ENCODE measurements at regions not wholly inside any gene's neighbourhood (a gene's known extent, or its start where the extent isn't known, plus 50 kb on each side); places are given as distances from the start of the nearest gene placed in this dataset.

DNA sequence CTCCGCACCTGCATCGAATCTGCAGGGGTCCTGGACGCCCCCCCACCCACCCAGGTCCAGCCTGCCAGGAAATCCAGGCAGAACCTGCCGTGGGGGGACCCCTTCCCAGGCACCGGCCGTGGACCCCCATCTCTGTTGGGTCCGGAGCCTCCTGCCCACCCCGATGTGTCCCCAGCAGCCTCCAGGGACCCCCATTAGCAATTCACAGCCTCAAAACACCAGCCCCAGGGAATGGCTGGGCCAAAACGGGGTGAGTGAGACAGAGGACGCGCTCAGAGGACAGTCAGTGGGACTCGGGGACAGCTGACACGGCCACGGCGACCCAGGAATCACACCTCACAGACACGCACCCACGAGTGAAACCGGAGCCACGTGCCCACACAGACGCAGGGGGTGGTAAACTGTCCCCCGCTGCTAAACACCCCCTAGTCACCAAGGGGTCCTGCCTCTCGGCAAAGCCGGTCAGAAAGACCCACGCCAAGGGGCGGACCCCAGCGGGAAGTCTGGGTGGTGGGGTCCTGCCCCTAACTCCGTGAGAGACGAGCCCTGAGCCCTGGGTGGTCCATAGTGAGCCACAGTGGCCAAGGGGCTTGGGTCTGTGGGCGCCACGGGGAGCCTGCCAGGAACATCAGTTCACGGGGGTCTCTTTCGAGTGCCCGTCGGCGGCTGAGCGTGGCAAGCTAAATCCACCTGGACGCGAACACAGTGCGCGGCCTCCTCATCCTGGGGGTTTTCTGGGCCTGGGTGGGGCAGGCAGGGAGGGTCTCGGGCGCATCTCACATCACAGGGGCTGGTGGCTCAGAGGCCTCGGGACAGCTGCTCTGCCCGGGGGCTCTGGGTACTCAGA is 126.5 kb upstream of the NKX1-1 start:
- TF ChIP-seq CTCF (IDR thresholded peaks at IDR 0.05; ENCODE audit: insufficient read depth, low read length) (no peak), GABPA (IDR thresholded peaks at IDR 0.05; ENCODE audit: low read depth) (no peak), REST (IDR thresholded peaks at IDR 0.05; ENCODE audit: insufficient replicate concordance, low read depth) (no peak)
